ENCODE measurements at regions not wholly inside any gene's neighbourhood (a gene's known extent, or its start where the extent isn't known, plus 50 kb on each side); places are given as distances from the start of the nearest gene placed in this dataset.

DNA sequence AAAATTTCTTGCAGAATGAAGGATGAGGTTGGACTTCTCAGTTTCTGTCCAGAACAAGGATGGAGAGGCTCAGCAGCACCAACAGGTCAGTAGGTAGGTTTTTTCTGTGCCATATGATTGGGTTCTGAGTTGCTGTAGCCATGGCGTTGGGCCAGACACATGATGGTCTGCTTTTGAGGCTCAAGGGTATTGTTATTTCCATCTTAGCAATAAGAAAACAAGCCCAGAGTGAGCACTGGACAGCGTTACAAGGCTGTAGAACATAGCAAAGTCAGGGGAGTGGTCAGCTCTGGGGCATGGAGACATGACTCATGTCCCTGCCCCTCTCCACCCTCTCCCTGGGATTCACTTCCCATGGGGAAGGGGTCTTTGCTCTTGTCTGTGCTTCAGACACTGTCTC lies 137.6 kb upstream of the TOPAZ1 start:
- 73% methylated on average over 2 of the region's 2 CpGs for WGBS
- no peak overlapping the region for H3K4me3 ChIP-seq (ENCODE audit: low read length)
- no peak overlapping the region for H3K27ac ChIP-seq (ENCODE audit: low read length)
- ATAC-seq, result no peak
- peaks cover 3% of the 10 kb centered on the region for H3K27me3 ChIP-seq (ENCODE audit: control insufficient read depth, insufficient read depth)
- intact Hi-C loops (cut with DNase I), result no loop called here
- no peaks in the 10 kb centered on the region for H3K4me1 ChIP-seq (ENCODE audit: control insufficient read depth, insufficient read depth, low read length)
- no peak for DNase-seq
- no peaks in the 10 kb centered on the region for H3K9me3 ChIP-seq (ENCODE audit: control insufficient read depth, low read length)

DNA sequence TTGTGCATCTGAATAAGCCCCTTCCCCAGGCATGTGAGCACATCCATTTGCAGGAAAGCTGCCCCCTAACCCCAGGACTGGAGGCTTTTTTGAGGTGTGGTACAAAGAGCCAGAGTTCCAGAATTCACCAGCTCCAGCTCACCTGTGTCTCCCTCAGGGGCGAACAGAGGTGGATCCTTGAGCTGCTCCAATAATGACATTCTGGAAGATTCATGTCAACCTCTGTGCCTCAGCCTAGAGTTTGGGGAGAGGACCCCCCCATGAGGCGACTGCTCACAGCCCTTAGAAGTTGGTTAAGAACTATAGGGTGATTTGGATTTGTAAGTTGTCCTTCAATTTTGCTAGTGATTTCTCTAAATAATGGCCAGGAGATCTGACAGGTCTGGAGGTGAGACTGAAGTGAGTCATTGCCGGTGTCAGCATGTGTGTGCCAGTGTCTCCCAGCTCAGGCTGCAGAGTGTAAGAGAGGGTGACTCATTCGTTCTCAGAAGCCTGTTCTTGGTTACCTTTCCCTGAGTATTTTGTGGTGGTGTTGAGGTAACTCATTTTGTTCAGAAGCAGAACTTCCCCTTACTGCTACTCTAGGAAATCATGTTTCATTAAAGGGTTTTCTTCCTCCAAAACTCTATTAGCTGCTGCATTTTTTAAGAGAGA lies 136.9 kb upstream of the TOPAZ1 start:
- WGBS, result 65% methylated on average over 4 of the region's 4 CpGs
- H3K27ac ChIP-seq (ENCODE audit: low read length), result no peak overlapping the region

DNA sequence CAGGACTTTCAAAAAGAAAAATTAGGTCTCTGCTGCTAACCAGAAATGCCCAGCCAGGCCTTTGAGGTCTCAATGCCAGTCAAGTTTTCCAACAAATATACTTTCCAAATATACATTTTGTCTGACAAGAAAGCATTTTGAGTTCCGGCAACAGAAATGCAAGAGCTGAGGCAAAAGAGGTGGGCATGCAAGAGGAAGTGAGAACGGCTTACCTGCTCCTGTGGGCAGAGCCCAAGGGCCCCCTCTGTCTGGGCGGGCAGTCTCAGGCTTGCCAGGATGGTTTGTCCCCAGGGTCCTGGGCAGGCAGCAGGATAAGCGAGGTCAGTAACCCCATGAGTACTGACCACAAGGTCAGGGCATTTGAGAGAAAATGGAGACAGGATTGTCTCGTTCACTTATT lies 136.1 kb upstream of the TOPAZ1 start:
- 90% methylated on average over 5 of the region's 5 CpGs for WGBS
- H3K4me1 ChIP-seq (ENCODE audit: control insufficient read depth, insufficient read depth, low read length), result no peaks in the 10 kb centered on the region
- intact Hi-C loops (cut with DNase I), result no loop called here
- no peaks in the 10 kb centered on the region for H3K9me3 ChIP-seq (ENCODE audit: control insufficient read depth, low read length)
- no peak for DNase-seq
- H3K27me3 ChIP-seq (ENCODE audit: control insufficient read depth, insufficient read depth), result no peaks in the 10 kb centered on the region
- no peak overlapping the region for H3K4me3 ChIP-seq (ENCODE audit: low read length)
- no peak overlapping the region for H3K27ac ChIP-seq (ENCODE audit: low read length)
- ATAC-seq, result no peak

More for the DNA sequence above, 136.9 kb upstream of the TOPAZ1 start:
- Histone ChIP-seq H3K27me3 (ENCODE audit: control insufficient read depth, insufficient read depth) (peaks cover under 1% of the 10 kb centered on the region), H3K9me3 (ENCODE audit: control insufficient read depth, low read length) (no peaks in the 10 kb centered on the region), H3K4me1 (ENCODE audit: control insufficient read depth, insufficient read depth, low read length) (no peaks in the 10 kb centered on the region), H3K4me3 (ENCODE audit: low read length) (no peak overlapping the region)
- DNase-seq (no peak), ATAC-seq (no peak)
- intact Hi-C loops (cut with DNase I), result no loop called here

DNA sequence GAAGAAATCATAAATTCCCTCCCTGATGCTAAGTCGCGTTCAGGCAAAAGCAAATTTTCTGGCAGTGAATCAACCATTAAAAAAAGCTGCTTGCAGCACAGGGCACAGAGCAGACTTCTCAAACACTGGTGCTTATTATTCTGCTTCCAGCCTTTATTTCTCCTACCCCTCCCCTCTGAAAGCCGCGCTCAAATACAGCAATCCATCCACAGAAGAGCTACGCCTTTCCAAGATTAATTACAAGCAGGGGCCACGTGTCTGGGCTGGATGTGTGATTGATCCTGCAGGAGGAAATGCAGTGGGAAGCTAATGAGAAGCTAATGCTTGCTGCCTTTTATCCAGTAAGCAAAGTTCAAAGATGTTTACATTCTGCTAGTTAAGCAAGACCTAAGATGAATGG lies 134.9 kb upstream of the TOPAZ1 start:
- WGBS, result 48% methylated on average over 6 of the region's 6 CpGs
- intact Hi-C loops (cut with DNase I), result no loop called here
- H3K27ac ChIP-seq (ENCODE audit: low read length), result no peak overlapping the region
- no peaks in the 10 kb centered on the region for H3K27me3 ChIP-seq (ENCODE audit: control insufficient read depth, insufficient read depth)
- ATAC-seq (no peak), DNase-seq (no peak)
- no peaks in the 10 kb centered on the region for H3K4me1 ChIP-seq (ENCODE audit: control insufficient read depth, insufficient read depth, low read length)
- no peaks in the 10 kb centered on the region for H3K9me3 ChIP-seq (ENCODE audit: control insufficient read depth, low read length)
- no peak overlapping the region for H3K4me3 ChIP-seq (ENCODE audit: low read length)

DNA sequence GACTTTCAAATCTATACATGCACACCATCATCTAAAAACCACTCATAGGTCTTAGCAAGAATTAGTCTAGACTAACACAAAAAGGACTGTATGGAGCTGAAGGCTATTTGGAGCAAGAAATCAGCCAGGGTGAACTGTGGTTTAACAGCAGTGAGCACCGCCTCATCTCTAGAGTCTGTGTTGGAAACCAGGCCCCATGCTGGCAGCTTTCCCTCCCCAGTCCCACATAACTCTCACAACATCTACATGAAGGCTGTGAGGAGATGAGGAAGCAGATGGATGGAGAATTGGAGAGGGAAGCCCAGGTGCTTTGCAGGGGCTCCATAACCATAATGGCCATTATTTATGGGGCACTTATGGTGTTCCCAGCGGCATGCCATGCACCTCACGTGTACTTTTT lies 133.2 kb upstream of the TOPAZ1 start:
- H3K4me3 ChIP-seq (ENCODE audit: low read length), result no peak overlapping the region
- H3K27ac ChIP-seq (ENCODE audit: low read length), result no peak overlapping the region
- ATAC-seq (no peak), DNase-seq (no peak)
- WGBS, result 91% methylated on average over 3 of the region's 3 CpGs
- no peaks in the 10 kb centered on the region for H3K9me3 ChIP-seq (ENCODE audit: control insufficient read depth, low read length)
- H3K27me3 ChIP-seq (ENCODE audit: control insufficient read depth, insufficient read depth), result no peaks in the 10 kb centered on the region
- intact Hi-C loops (cut with DNase I), result no loop called here
- H3K4me1 ChIP-seq (ENCODE audit: control insufficient read depth, insufficient read depth, low read length), result no peaks in the 10 kb centered on the region

DNA sequence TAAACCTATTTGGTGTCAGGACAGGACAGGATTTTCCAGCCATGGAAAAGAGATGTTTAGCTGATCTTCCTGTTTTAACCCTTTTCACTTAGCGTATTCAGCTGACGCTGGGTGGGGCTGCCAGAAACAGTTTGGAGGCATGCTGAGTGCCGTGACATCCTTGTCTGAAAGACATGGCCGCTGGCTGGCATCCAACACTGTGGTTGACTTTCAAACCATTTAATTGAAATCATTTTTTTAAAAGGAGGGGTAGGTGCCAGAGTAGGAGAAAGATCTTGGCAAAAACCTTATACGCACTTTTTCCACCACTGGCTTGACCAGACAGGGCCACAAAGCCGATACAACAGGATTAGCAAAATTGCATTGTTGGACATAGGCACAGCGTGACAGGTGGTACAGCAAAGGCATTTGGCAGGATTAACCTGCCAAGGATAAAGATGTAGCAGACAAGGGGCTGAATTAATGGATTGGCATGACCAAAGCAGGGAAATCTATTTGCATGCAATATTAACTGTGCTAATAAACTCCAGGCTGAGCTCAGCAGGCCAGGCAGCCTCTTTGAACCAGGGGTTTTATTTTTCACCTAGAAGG lies 131.8 kb upstream of the TOPAZ1 start:
- no peak for DNase-seq
- 88% methylated on average over 7 of the region's 7 CpGs for WGBS
- no peak for ATAC-seq
- H3K9me3 ChIP-seq (ENCODE audit: control insufficient read depth, low read length), result no peaks in the 10 kb centered on the region
- intact Hi-C loops (cut with DNase I), result no loop called here
- H3K4me3 ChIP-seq (ENCODE audit: low read length), result no peak overlapping the region
- H3K27ac ChIP-seq (ENCODE audit: low read length), result no peak overlapping the region
- H3K27me3 ChIP-seq (ENCODE audit: control insufficient read depth, insufficient read depth), result no peaks in the 10 kb centered on the region
- no peaks in the 10 kb centered on the region for H3K4me1 ChIP-seq (ENCODE audit: control insufficient read depth, insufficient read depth, low read length)

DNA sequence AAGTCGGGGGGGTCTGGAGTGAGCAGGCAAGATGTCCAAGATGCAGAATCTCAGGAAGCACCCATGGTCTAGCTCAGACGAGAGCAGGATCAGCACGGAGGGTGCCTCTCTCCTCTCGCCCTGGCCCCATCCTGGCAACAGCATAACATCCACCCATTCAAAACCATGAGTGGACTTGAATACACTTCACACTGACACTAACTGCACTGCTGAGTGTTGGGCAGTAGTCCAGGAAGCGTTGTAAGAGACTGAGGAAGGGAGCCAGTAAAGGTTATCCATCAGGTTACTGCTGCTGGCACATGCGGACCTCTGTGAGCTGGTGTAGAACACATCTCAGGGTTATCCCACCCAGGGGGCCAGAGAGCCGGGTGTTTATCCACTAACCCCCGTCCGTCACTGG lies 131.0 kb upstream of the TOPAZ1 start:
- intact Hi-C loops (cut with DNase I), result no loop called here

DNA sequence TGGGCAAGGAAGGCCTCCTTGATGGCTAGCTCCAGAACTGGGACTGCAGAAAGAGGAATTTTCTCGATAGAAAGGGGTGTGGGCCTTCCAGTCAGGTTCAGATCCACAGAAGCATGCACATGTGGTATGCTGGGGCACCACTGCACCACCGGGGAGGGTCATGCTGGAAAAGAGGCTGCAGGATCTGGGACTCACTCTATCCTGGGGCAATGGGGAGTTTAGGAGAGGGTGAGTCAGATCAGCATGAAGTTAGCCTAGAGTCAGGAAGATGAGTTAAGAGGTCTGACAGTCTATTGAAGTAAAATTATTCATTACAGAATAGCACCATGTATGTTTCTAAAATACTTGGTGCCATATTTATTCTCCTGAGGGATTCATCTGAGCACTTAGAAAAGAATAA lies 130.2 kb upstream of the TOPAZ1 start:
- DNase-seq, result no peak
- Histone ChIP-seq H3K4me1 (ENCODE audit: control insufficient read depth, insufficient read depth, low read length) (no peaks in the 10 kb centered on the region), H3K4me3 (ENCODE audit: low read length) (no peak overlapping the region), H3K27ac (ENCODE audit: low read length) (no peak overlapping the region), H3K9me3 (ENCODE audit: control insufficient read depth, low read length) (no peaks in the 10 kb centered on the region), H3K27me3 (ENCODE audit: control insufficient read depth, insufficient read depth) (no peaks in the 10 kb centered on the region)
- intact Hi-C loops (cut with DNase I), result no loop called here
- ATAC-seq, result no peak
- WGBS, result 92% methylated on average over 2 of the region's 2 CpGs

More for the DNA sequence above, 131.0 kb upstream of the TOPAZ1 start:
- Histone ChIP-seq H3K4me3 (ENCODE audit: low read length) (no peak overlapping the region), H3K27ac (ENCODE audit: low read length) (no peak overlapping the region), H3K27me3 (ENCODE audit: control insufficient read depth, insufficient read depth) (no peaks in the 10 kb centered on the region), H3K4me1 (ENCODE audit: control insufficient read depth, insufficient read depth, low read length) (no peaks in the 10 kb centered on the region), H3K9me3 (ENCODE audit: control insufficient read depth, low read length) (no peaks in the 10 kb centered on the region)
- peak in 1 of 3 donors; percentile 39 for DNase-seq
- ATAC-seq, result peak; percentile 28 to 47
- 38% methylated on average over 9 of the region's 9 CpGs for WGBS

DNA sequence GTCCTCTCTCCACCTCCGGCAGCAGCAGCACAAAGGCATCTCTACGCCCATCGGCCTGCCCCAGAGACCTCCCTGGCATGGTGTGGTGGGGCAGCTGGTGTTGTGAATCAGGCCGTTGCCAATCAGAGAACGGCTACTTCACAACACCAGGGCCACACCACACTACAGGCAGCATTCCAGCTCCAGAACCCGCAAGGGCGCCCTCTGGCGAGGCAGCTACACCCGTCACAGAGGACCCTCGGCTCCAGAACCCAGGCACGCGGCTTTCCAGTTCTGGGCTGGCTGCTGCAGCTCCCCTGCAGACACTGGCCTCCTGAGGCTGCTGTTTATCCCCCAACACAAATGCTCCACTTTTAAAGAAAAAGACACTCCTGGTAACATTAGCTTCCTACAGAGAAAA lies 127.5 kb upstream of the TOPAZ1 start:
- 34% methylated on average over 12 of the region's 12 CpGs for WGBS
- intact Hi-C loops (cut with DNase I), result no loop called here
- Histone ChIP-seq H3K27ac (ENCODE audit: low read length) (no peak overlapping the region), H3K9me3 (ENCODE audit: control insufficient read depth, low read length) (no peaks in the 10 kb centered on the region), H3K4me1 (ENCODE audit: control insufficient read depth, insufficient read depth, low read length) (no peaks in the 10 kb centered on the region), H3K4me3 (ENCODE audit: low read length) (no peak overlapping the region), H3K27me3 (ENCODE audit: control insufficient read depth, insufficient read depth) (no peaks in the 10 kb centered on the region)
- peak; percentile 39 to 78 (median 73) for DNase-seq
- peak in 1 of 2 donors; percentile 68 for ATAC-seq

DNA sequence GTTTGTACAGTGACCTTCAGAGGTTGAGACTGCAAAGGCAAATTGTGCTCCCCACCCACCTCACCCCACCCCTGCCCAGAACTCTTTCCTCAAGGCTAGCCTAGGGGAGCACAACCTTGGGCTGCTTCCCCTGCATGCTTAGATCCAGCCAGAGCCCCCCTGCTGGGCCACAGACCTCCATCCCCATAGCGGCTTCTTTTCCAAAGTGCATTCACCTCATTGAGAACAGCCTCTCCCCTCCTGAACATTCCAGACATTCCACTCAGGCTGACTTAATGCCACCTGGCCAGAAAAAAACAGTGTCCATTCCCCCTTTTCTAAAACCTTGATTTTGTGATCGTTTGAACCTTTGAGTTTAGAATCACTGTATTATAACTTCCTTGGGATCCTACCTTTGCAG lies 124.4 kb upstream of the TOPAZ1 start:
- intact Hi-C loops (cut with DNase I), result no loop called here

DNA sequence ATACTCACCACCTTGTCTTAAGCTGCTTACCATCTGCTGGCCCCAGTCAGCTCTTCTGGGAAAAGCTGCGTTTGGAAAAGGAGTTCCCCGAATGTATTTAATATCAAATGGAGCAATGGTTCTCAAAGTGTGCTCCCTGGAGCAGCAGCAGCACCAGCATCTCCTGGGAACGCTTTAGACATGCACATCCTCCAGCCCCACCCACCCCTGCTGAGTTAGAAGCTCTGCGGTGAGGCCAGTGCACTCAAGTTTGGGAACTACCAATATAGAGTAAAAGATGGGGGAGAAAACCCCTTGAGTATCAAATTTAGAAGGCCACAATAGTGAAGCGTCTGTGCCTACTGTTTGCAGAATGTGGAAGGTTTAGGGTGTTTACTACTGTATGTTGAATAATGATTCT lies 124.0 kb upstream of the TOPAZ1 start:
- intact Hi-C loops (cut with DNase I), result no loop called here
- DNase-seq, result no peak
- Histone ChIP-seq H3K9me3 (ENCODE audit: control insufficient read depth, low read length) (no peaks in the 10 kb centered on the region), H3K27me3 (ENCODE audit: control insufficient read depth, insufficient read depth) (no peaks in the 10 kb centered on the region), H3K4me3 (ENCODE audit: low read length) (no peak overlapping the region), H3K4me1 (ENCODE audit: control insufficient read depth, insufficient read depth, low read length) (peaks cover 2% of the 10 kb centered on the region), H3K27ac (ENCODE audit: low read length) (no peak overlapping the region)
- WGBS, result 78% methylated on average over 5 of the region's 5 CpGs
- ATAC-seq, result no peak

More for the DNA sequence above, 124.4 kb upstream of the TOPAZ1 start:
- peaks cover 2% of the 10 kb centered on the region for H3K4me1 ChIP-seq (ENCODE audit: control insufficient read depth, insufficient read depth, low read length)
- no peak overlapping the region for H3K27ac ChIP-seq (ENCODE audit: low read length)
- H3K4me3 ChIP-seq (ENCODE audit: low read length), result no peak overlapping the region
- no peaks in the 10 kb centered on the region for H3K27me3 ChIP-seq (ENCODE audit: control insufficient read depth, insufficient read depth)
- DNase-seq (no peak), ATAC-seq (no peak)
- WGBS, result 51% methylated on average over 2 of the region's 2 CpGs
- H3K9me3 ChIP-seq (ENCODE audit: control insufficient read depth, low read length), result no peaks in the 10 kb centered on the region

Data from right cardiac atrium (tissue), 5 donors.